HFFc6 (cell line): ENCODE measurements at regions not wholly inside any gene's neighbourhood (a gene's known extent, or its start where the extent isn't known, plus 50 kb on each side); places are given as distances from the start of the nearest gene placed in this dataset.

Source experiments
- DNase-seq: peaks from one replicate; pipeline ENCODE4 v3.0.0-alpha.2; 2018
- H3K27ac Mint-ChIP-seq: 2 replicates; pipeline ENCODE4 v1.8.0; 2020; ENCODE audit warnings: mild to moderate bottlenecking, mixed read lengths
- H3K27me3 Mint-ChIP-seq: 2 replicates; pipeline ENCODE4 v1.8.0; 2021; ENCODE audit warnings: mild to moderate bottlenecking, moderate library complexity, mixed read lengths; ENCODE audit not compliant: insufficient read depth
- H3K36me3 Mint-ChIP-seq: 2 replicates; pipeline ENCODE4 v1.8.0; 2021; ENCODE audit warnings: low read depth, mixed read lengths
- H3K4me1 Mint-ChIP-seq: 2 replicates; pipeline ENCODE4 v1.8.0; 2020; ENCODE audit warnings: low read depth, mixed read lengths
- H3K4me3 Mint-ChIP-seq: 2 replicates; pipeline ENCODE4 v1.8.0; 2020; ENCODE audit warnings: mild to moderate bottlenecking, moderate library complexity, mixed read lengths
- H3K9me3 Mint-ChIP-seq: 2 replicates; pipeline ENCODE4 v1.8.0; 2020; ENCODE audit warnings: mild to moderate bottlenecking, mixed read lengths
- TF ChIP-seq, protein P1 (sequence below): fragments of 200-600 bp; sonication (generic); IDR thresholded peaks from 2 replicates; pipeline ENCODE4 v1.5.0; 2021; ENCODE audit warnings: antibody characterized with exemption, mild to moderate bottlenecking

DNA sequence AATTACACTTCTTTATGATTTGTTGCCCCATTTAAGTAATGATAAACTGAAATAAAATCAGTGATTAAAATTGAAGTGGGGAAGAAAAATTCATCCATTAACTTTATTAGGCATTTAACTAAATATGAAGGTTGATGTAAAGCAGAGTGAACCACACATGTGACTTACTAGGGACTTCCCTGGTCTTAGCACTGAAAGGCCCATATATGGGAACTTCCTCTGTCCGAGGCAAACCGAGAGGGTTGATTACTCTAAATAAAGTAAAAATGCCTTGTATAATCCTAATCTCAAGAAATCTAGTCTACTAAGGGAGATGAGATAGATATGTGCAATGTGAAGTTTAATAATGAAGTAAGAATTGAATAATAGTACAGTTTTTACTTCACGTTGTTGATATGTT lies 403.9 kb upstream of the RPS6KA3 start:
- Mint-ChIP-seq H3K36me3 (no peaks in the 10 kb centered on the region), H3K4me3 (no peak overlapping the region), H3K9me3 (peaks cover 4% of the 10 kb centered on the region; the same call in 1 of the 2 replicates), H3K27ac (no peak overlapping the region), H3K4me1 (no peaks in the 10 kb centered on the region), H3K27me3 (no peaks in the 10 kb centered on the region)
- TF ChIP-seq, protein P1, sequence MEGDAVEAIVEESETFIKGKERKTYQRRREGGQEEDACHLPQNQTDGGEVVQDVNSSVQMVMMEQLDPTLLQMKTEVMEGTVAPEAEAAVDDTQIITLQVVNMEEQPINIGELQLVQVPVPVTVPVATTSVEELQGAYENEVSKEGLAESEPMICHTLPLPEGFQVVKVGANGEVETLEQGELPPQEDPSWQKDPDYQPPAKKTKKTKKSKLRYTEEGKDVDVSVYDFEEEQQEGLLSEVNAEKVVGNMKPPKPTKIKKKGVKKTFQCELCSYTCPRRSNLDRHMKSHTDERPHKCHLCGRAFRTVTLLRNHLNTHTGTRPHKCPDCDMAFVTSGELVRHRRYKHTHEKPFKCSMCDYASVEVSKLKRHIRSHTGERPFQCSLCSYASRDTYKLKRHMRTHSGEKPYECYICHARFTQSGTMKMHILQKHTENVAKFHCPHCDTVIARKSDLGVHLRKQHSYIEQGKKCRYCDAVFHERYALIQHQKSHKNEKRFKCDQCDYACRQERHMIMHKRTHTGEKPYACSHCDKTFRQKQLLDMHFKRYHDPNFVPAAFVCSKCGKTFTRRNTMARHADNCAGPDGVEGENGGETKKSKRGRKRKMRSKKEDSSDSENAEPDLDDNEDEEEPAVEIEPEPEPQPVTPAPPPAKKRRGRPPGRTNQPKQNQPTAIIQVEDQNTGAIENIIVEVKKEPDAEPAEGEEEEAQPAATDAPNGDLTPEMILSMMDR: no peak
- DNase-seq: no peak

DNA sequence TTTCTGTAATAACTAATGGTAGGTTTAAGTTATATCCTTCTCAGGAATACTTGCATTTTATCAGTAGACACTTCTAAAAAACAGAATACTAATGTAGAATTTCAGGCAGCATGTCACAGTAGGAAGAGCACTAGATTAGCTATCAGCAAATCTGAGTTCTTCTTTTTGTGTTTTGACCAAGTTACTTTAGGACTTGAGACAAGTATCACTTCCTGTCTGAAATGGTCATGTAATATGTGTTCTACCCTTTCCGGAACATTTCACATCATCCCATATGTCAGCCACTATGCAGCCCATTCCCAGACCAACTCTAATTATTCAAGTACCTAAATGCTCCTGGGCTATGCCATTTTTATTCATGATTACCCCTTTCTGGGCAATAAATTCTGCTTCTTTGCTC lies 401.8 kb upstream of the RPS6KA3 start:
- TF ChIP-seq, protein P1: no peak
- DNase-seq: no peak
- Mint-ChIP-seq H3K4me3 (no peak overlapping the region), H3K4me1 (no peaks in the 10 kb centered on the region), H3K36me3 (no peaks in the 10 kb centered on the region), H3K27me3 (no peaks in the 10 kb centered on the region), H3K27ac (no peak overlapping the region), H3K9me3 (peaks cover 4% of the 10 kb centered on the region; the same call in 1 of the 2 replicates)

DNA sequence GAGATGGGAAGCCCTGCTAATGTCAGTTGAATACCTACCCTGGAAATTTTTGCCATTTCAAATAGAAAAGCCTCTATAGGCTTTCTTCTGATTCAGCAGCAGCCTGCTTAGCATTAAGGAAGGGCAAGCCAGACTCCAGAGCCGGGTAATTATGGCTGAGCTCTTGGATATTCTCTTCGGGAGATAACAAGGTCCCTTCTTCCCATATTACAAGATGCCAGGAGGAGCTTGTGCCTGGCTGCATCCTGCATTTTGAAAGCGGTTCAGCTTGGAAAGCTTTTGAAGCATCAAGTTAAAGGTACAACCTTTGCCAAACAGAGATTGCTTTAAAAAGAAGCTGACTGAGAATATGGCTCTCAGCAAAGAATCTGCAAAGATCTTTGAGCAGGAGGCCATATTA lies 399.6 kb upstream of the RPS6KA3 start:
- TF ChIP-seq, protein P1: no peak
- Mint-ChIP-seq H3K9me3 (peaks cover 4% of the 10 kb centered on the region; the same call in 1 of the 2 replicates), H3K27me3 (no peaks in the 10 kb centered on the region; the same call in 1 of the 2 replicates), H3K4me3 (no peak overlapping the region), H3K4me1 (no peaks in the 10 kb centered on the region), H3K36me3 (no peaks in the 10 kb centered on the region), H3K27ac (no peak overlapping the region)
- DNase-seq: no peak

DNA sequence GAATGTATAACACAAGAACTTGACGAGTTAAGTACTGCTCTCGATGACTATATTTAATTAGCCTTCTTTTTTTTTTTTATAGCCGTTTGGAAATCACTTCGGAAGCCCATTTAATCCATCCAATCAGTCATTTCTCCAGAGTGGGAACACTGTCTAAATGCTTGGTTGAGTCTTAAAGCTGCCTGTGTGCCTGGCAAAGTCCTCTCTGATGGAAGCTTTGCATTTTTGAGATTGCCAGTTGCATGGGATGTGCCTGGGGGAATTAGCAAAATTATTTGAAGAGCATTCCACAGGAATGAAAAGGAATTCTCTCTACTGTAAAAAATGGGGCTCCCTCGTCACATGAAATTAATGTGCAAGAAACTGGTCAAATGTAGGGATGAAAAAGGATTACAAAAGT lies 398.8 kb upstream of the RPS6KA3 start:
- no peaks in the 10 kb centered on the region for H3K4me1 Mint-ChIP-seq
- no peaks in the 10 kb centered on the region for H3K36me3 Mint-ChIP-seq
- H3K9me3 Mint-ChIP-seq: peaks cover 4% of the 10 kb centered on the region; the same call in 1 of the 2 replicates
- no peak overlapping the region for H3K4me3 Mint-ChIP-seq
- H3K27me3 Mint-ChIP-seq: no peaks in the 10 kb centered on the region; the same call in 1 of the 2 replicates
- TF ChIP-seq, protein P1: no peak
- H3K27ac Mint-ChIP-seq: no peak overlapping the region
- no peak for DNase-seq

DNA sequence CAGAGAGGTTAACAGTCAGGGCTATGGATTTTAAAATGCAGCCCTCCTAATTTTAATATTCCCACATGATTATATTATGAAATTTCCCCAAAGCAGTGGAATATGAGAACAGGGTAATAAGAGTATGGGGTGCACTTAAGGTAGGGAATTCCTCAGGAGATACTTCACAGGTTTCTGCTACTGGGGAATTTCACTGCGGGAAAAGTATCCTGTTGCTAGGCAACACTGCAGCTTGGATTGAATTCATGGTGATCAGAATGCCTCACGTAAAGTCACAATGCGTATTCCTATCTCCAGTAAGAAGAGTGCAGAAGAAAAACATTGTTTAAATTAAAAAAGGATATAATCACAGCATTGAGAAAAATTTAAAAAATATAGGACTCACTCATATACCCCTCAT lies 398.1 kb upstream of the RPS6KA3 start:
- Mint-ChIP-seq H3K27me3 (no peaks in the 10 kb centered on the region; the same call in 1 of the 2 replicates), H3K9me3 (peaks cover 4% of the 10 kb centered on the region; the same call in 1 of the 2 replicates), H3K4me1 (no peaks in the 10 kb centered on the region), H3K36me3 (no peaks in the 10 kb centered on the region), H3K27ac (no peak overlapping the region), H3K4me3 (no peak overlapping the region)
- TF ChIP-seq, protein P1: no peak
- DNase-seq: no peak

DNA sequence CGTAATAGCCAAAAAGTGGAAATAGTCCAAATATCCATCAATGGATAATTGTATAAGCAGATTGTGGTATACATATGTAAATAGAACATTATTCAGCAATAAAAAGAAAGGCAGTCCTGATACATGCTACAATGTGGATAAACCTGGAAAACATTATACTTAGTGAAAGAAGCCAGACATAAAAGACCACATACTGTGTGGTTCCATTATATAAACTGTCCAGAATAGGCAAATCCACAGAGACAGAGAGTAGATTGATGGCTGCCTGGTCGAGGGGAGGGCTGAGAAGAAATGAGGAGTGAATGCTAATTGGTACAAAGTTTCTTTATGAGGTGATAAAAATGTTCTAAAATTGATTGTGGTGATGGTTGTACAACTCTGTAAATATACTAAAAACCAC lies 397.4 kb upstream of the RPS6KA3 start:
- H3K27me3 Mint-ChIP-seq: no peaks in the 10 kb centered on the region; the same call in 1 of the 2 replicates
- no peaks in the 10 kb centered on the region for H3K4me1 Mint-ChIP-seq
- H3K9me3 Mint-ChIP-seq: peaks cover 4% of the 10 kb centered on the region; the same call in 1 of the 2 replicates
- TF ChIP-seq, protein P1: no peak
- no peak for DNase-seq
- H3K36me3 Mint-ChIP-seq: no peaks in the 10 kb centered on the region
- H3K27ac Mint-ChIP-seq: no peak overlapping the region
- no peak overlapping the region for H3K4me3 Mint-ChIP-seq
